Endothelial cell (in vitro differentiated cells): ENCODE measurements at regions not wholly inside any gene's neighbourhood (a gene's known extent, or its start where the extent isn't known, plus 50 kb on each side); places are given as distances from the start of the nearest gene placed in this dataset.

ENCODE experiments used
- DNase-seq: peaks from one replicate; pipeline ENCODE4 v3.0.0; 2021; ENCODE audit warnings: low spot score
- H3K27ac Mint-ChIP-seq: one replicate; pipeline ENCODE4 v1.8.0; 2021; ENCODE audit warnings: mixed read lengths, inconsistent platforms; ENCODE audit not compliant: unreplicated experiment
- H3K27me3 Mint-ChIP-seq: one replicate; pipeline ENCODE4 v1.8.0; 2021; ENCODE audit warnings: mild to moderate bottlenecking, moderate library complexity, mixed read lengths, inconsistent platforms; ENCODE audit not compliant: unreplicated experiment
- H3K36me3 Mint-ChIP-seq: one replicate; pipeline ENCODE4 v1.8.0; 2021; ENCODE audit warnings: mild to moderate bottlenecking, low read depth, mixed read lengths, inconsistent platforms; ENCODE audit not compliant: unreplicated experiment
- H3K4me1 Mint-ChIP-seq: one replicate; pipeline ENCODE4 v1.8.0; 2021; ENCODE audit warnings: mild to moderate bottlenecking, mixed read lengths, inconsistent platforms; ENCODE audit not compliant: unreplicated experiment
- H3K4me3 Mint-ChIP-seq: one replicate; pipeline ENCODE4 v1.8.0; 2021; ENCODE audit warnings: mild to moderate bottlenecking, mixed read lengths, inconsistent platforms; ENCODE audit not compliant: unreplicated experiment
- H3K9me3 Mint-ChIP-seq: one replicate; pipeline ENCODE4 v1.8.0; 2021; ENCODE audit warnings: mixed read lengths, inconsistent platforms; ENCODE audit not compliant: unreplicated experiment
- CTCF ChIP-seq: fragments of 200-600 bp; sonication (generic); IDR thresholded peaks from one replicate; pipeline ENCODE4 v1.5.0; 2021; ENCODE audit warnings: antibody characterized with exemption; ENCODE audit not compliant: unreplicated experiment

- no peak for DNase-seq
- Mint-ChIP-seq H3K4me3 (no peak overlapping the region), H3K4me1 (no peaks in the 10 kb centered on the region), H3K27ac (no peak overlapping the region), H3K27me3 (peaks cover 3% of the 10 kb centered on the region), H3K9me3 (no peaks in the 10 kb centered on the region), H3K36me3 (no peaks in the 10 kb centered on the region)
- no peak for TF ChIP-seq CTCF
Measured at GRCh38 chr10:118956802-118957442, 72.6 kb upstream of the NANOS1 start.

DNA sequence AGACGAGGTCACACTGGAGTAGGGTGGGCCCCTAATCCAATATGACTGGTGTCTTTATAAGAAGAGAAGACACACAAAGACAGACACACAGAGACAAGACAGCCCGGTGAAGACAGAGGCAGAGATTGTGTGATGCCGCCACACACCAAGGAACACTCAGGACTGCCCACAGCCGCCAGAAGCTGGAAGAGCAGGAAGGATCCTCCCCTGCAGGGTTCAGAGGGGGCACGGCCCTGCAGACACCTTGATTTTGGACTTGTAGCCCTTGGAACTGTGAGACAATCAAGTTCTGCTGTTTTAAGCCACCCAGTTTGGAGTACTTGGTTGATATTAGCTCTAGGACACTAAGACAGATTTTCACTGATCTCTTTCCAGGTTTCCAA is 72.1 kb upstream of the NANOS1 start:
- Mint-ChIP-seq H3K27me3 (peaks cover 2% of the 10 kb centered on the region), H3K4me1 (no peaks in the 10 kb centered on the region), H3K9me3 (no peaks in the 10 kb centered on the region), H3K36me3 (no peaks in the 10 kb centered on the region), H3K4me3 (no peak overlapping the region), H3K27ac (no peak overlapping the region)
- TF ChIP-seq CTCF: no peak
- no peak for DNase-seq

- TF ChIP-seq CTCF: no peak
- Mint-ChIP-seq H3K27me3 (peaks cover 2% of the 10 kb centered on the region), H3K27ac (no peak overlapping the region), H3K4me1 (no peaks in the 10 kb centered on the region), H3K9me3 (no peaks in the 10 kb centered on the region), H3K4me3 (no peak overlapping the region), H3K36me3 (no peaks in the 10 kb centered on the region)
- no peak for DNase-seq
Measured at GRCh38 chr10:118957966-118958365, 71.5 kb upstream of the NANOS1 start.

DNA sequence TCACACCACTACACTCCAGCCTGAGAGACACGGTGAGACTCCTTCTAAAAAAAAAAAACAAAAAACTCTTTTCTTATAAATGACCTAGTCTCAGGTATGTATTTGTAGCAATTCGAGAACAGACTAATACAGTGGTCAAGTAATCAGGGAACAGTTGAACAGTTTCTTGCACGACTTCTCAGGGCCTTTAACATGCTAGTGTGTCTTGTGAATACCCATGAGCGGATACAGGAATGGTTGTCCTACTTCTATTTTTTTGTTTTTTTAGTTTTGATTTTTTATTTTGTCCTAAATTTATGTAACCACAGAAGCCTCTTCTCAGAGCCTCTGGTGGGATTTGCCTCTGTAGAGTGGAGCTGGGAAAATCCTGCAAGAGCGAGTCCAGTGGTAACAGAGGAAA is 71.0 kb upstream of the NANOS1 start:
- Mint-ChIP-seq H3K4me3 (no peak overlapping the region), H3K36me3 (no peaks in the 10 kb centered on the region), H3K27ac (no peak overlapping the region), H3K27me3 (peaks cover 2% of the 10 kb centered on the region), H3K4me1 (no peaks in the 10 kb centered on the region), H3K9me3 (no peaks in the 10 kb centered on the region)
- no peak for TF ChIP-seq CTCF
- DNase-seq: no peak

- H3K27ac Mint-ChIP-seq: no peak overlapping the region
- peaks cover 2% of the 10 kb centered on the region for H3K36me3 Mint-ChIP-seq
- H3K4me3 Mint-ChIP-seq: no peak overlapping the region
- H3K9me3 Mint-ChIP-seq: no peaks in the 10 kb centered on the region
- no peak for DNase-seq
- H3K27me3 Mint-ChIP-seq: peaks cover 2% of the 10 kb centered on the region
- no peak for TF ChIP-seq CTCF
- H3K4me1 Mint-ChIP-seq: no peaks in the 10 kb centered on the region
Measured at GRCh38 chr10:118958984-118959925, 70.3 kb upstream of the NANOS1 start.
